Thoracic aorta (tissue), 2 donors: ENCODE measurements at regions not wholly inside any gene's neighbourhood (a gene's known extent, or its start where the extent isn't known, plus 50 kb on each side); places are given as distances from the start of the nearest gene placed in this dataset.

Experiments
- ATAC-seq: fragments of 150-250 bp; one replicate; pipeline ENCODE4 v1.8.0; 2017; ENCODE audit warnings: low read depth; ENCODE audit not compliant: insufficient number of reproducible peaks, low FRiP score
- DNase-seq: peaks from one replicate; pipeline ENCODE4 v3.0.0-alpha.2; 2020; ENCODE audit warnings: low spot score
- H3K27ac ChIP-seq, 2 donors: fragments of 200-600 bp; sonication (generic); 1 replicate in 1 of 2; 2 replicates in 1 of 2; pipeline ENCODE4 v1.5.1; 2016; ENCODE audit warnings: mild to moderate bottlenecking in 2 of 2, moderate library complexity in 2 of 2
- H3K27me3 ChIP-seq: fragments of 200-600 bp; sonication (generic); replicated peaks from 2 replicates; pipeline ENCODE4 v1.6.0; 2016; ENCODE audit warnings: mild to moderate bottlenecking; ENCODE audit not compliant: insufficient read depth
- H3K36me3 ChIP-seq: fragments of 200-600 bp; sonication (generic); one replicate; pipeline ENCODE4 v1.5.1; 2016
- H3K4me1 ChIP-seq, 2 donors: fragments of 200-600 bp; sonication (generic); 1 replicate in 1 of 2; 2 replicates in 1 of 2; pipeline versions ENCODE4 v1.5.1 to v1.6.0; 2016; ENCODE audit warnings: low read depth in 2 of 2, mild to moderate bottlenecking in 1 of 2; ENCODE audit not compliant: control insufficient read depth in 1 of 2
- H3K4me3 ChIP-seq: fragments of 200-600 bp; sonication (generic); 2 replicates; pipeline ENCODE4 v1.5.1; 2016; ENCODE audit warnings: mild to moderate bottlenecking
- H3K9me3 ChIP-seq: fragments of 200-600 bp; sonication (generic); 2 replicates; pipeline ENCODE4 v1.5.1; 2016
- TF ChIP-seq, protein P1 (sequence below): fragments of 200-600 bp; sonication (generic); IDR thresholded peaks from one replicate; pipeline ENCODE4 v1.5.1; 2019; ENCODE audit warnings: antibody characterized with exemption

DNA sequence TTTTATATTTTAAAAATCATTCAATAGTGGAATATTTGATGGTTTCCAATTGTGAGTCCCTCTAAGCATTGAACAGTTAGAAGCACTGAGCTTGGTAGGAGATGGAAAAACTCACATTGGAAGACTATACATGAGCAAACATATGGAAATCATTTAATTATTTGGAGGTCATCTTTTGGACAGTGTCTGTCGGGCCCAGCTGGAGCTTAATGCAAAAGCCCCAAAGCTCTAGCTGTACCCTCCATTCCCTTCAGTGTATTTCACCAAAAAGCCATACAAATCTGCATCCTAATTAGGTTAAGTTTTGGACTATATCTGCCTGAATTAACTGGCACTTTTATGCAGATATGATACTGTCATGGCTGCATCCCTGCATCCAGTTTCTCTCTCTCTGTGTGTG lies 365.7 kb downstream of the FLRT2 start:
- Histone ChIP-seq H3K9me3 (no peaks in the 10 kb centered on the region), H3K27ac (no peak overlapping the region), H3K36me3 (no peaks in the 10 kb centered on the region), H3K4me3 (no peak overlapping the region), H3K4me1 (no peaks in the 10 kb centered on the region), H3K27me3 (no peaks in the 10 kb centered on the region)
- TF ChIP-seq, protein P1, sequence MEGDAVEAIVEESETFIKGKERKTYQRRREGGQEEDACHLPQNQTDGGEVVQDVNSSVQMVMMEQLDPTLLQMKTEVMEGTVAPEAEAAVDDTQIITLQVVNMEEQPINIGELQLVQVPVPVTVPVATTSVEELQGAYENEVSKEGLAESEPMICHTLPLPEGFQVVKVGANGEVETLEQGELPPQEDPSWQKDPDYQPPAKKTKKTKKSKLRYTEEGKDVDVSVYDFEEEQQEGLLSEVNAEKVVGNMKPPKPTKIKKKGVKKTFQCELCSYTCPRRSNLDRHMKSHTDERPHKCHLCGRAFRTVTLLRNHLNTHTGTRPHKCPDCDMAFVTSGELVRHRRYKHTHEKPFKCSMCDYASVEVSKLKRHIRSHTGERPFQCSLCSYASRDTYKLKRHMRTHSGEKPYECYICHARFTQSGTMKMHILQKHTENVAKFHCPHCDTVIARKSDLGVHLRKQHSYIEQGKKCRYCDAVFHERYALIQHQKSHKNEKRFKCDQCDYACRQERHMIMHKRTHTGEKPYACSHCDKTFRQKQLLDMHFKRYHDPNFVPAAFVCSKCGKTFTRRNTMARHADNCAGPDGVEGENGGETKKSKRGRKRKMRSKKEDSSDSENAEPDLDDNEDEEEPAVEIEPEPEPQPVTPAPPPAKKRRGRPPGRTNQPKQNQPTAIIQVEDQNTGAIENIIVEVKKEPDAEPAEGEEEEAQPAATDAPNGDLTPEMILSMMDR: no peak
- ATAC-seq: no peak
- no peak for DNase-seq

GRCh38 chr14:85892251-85892650 lies 362.3 kb downstream of the FLRT2 start:
- H3K4me1 ChIP-seq: no peaks in the 10 kb centered on the region
- H3K4me3 ChIP-seq: no peak overlapping the region
- TF ChIP-seq, protein P1: no peak
- ATAC-seq: no peak
- H3K27ac ChIP-seq: no peak overlapping the region
- H3K27me3 ChIP-seq: no peaks in the 10 kb centered on the region
- no peaks in the 10 kb centered on the region for H3K36me3 ChIP-seq
- no peak for DNase-seq
- no peaks in the 10 kb centered on the region for H3K9me3 ChIP-seq

DNA sequence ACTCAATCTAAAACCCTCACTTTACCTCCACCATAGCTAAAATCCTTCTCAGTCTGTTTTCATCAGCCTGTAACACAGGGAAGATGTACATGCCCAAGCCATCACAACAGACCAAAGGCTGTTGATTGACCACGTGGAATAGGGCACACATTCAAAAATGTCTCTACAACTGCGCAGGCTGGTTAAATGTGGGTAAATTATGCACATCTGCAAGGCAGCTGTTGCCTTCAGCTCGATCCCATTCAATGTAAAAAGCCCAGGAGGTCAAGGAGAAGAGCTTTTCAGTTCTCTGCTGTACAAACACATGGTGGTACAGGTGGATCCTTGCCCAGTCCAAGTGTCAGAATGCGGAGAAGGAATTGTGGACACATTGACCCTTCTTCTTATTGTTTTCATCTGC lies 354.0 kb downstream of the FLRT2 start:
- no peak overlapping the region for H3K4me3 ChIP-seq

GRCh38 chr14:85883101-85883500 lies 353.2 kb downstream of the FLRT2 start:
- ATAC-seq (no peak), DNase-seq (no peak)
- no peaks in the 10 kb centered on the region for H3K9me3 ChIP-seq
- H3K27me3 ChIP-seq: no peaks in the 10 kb centered on the region
- TF ChIP-seq, protein P1: no peak
- no peak overlapping the region for H3K4me3 ChIP-seq
- H3K4me1 ChIP-seq: no peaks in the 10 kb centered on the region
- H3K27ac ChIP-seq: no peak overlapping the region
- H3K36me3 ChIP-seq: no peaks in the 10 kb centered on the region

More for the DNA sequence above, 354.0 kb downstream of the FLRT2 start:
- DNase-seq (no peak), ATAC-seq (no peak)
- H3K36me3 ChIP-seq: no peaks in the 10 kb centered on the region
- TF ChIP-seq, protein P1: no peak
- no peak overlapping the region for H3K27ac ChIP-seq
- no peaks in the 10 kb centered on the region for H3K9me3 ChIP-seq
- H3K27me3 ChIP-seq: no peaks in the 10 kb centered on the region
- no peaks in the 10 kb centered on the region for H3K4me1 ChIP-seq

DNA sequence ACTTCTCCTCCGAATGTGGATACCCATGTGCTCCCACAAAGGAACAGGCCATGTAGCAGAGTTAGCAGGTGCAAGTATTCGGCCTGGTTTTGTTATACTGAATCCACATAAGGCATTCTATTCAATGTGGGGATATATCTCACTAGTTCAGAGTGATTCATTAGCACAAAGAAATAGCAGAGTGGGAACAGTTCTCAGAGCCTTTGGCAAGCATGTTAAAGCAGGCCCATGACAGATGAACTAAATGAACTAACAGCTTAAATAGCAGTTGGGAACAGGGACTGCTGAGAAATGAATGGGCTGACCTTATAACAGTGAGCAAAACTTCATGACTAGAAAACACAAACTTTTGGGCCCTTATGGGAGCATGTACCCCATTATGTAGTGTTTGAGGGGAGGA lies 352.0 kb downstream of the FLRT2 start:
- H3K4me1 ChIP-seq: no peaks in the 10 kb centered on the region
- TF ChIP-seq, protein P1: no peak
- no peak for ATAC-seq

More for the DNA sequence above, 352.0 kb downstream of the FLRT2 start:
- DNase-seq: no peak
- Histone ChIP-seq H3K4me3 (no peak overlapping the region), H3K27me3 (no peaks in the 10 kb centered on the region), H3K27ac (no peak overlapping the region), H3K9me3 (no peaks in the 10 kb centered on the region), H3K36me3 (no peaks in the 10 kb centered on the region)
